ENCODE measurements at regions not wholly inside any gene's neighbourhood (a gene's known extent, or its start where the extent isn't known, plus 50 kb on each side); places are given as distances from the start of the nearest gene placed in this dataset.

DNA sequence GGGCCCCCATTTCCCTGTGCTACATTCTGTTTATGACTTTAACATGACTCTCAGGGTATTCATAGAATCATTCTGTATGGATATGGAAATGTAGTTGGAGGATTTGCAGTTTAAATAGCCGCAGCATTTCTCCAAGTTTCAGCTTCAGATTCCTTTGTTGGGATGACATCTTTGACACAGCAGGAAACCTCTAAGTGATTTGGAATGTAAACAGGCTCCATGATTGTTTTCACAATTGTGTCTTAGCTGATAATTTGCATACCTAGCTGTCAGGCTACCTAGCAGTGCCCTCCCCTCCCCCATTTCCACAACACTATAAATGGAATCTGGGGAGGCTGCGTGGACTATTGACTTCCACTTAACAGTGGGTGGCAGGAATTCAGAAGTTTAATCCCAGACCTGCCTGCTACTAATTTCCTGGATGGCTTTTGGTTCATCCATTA is 290.2 kb downstream of the HLX start:
- no peak for TF ChIP-seq POLR2A (IDR thresholded peaks at IDR 0.05; ENCODE audit: low read depth, low read length)
- TF ChIP-seq TAF1 (IDR thresholded peaks at IDR 0.05; ENCODE audit: borderline replicate concordance, low read depth, low read length) = no peak
- no peak for TF ChIP-seq POLR2AphosphoS5 (IDR thresholded peaks at IDR 0.05; ENCODE audit: low read depth, low read length)
